ENCODE measurements at regions not wholly inside any gene's neighbourhood (a gene's known extent, or its start where the extent isn't known, plus 50 kb on each side); places are given as distances from the start of the nearest gene placed in this dataset.

DNA sequence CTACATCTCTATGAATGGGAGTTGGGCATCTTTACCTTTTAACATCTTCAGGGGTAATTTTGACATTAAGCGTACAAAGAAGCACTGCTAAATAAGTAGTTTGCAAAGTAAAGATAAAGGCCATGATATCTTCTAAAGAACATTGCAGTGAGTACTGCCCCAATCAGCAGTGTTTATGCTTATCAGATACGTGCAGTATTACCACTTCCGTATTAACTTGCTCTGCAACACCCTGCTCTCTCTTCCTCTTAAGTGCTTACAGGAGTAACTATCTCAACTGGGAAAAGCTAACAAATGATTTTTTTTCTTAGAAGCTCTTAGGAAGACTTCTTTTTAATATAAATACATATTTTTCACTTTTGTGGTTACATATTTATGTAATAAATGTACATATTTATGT lies 793.7 kb upstream of the SLC10A2 start:
- Histone ChIP-seq H4K8ac (ENCODE audit: low read depth in 2 of 2, low read length in 2 of 2) (no peak overlapping the region), H4K5ac (ENCODE audit: low read depth, low read length) (no peak overlapping the region), H3K9ac (ENCODE audit: low read depth, low read length) (no peak overlapping the region), H3K27me3 (ENCODE audit: control insufficient read depth, insufficient read depth, low read length) (no peaks in the 10 kb centered on the region), H3K18ac (ENCODE audit: low read depth, low read length) (no peak overlapping the region), H3K36me3 (ENCODE audit: control insufficient read depth, insufficient read depth, low read length) (no peaks in the 10 kb centered on the region), H2BK15ac (ENCODE audit: low read depth, low read length) (no peak overlapping the region), H3K14ac (replicated peaks; ENCODE audit: low read depth, low read length) (no peak overlapping the region), H2BK5ac (ENCODE audit: low read depth, low read length, poor library complexity, severe bottlenecking) (no peak overlapping the region), H4K20me1 (ENCODE audit: insufficient read depth, low read length) (no peaks in the 10 kb centered on the region), H3K4me3 (ENCODE audit: insufficient read depth, low read depth, low read length) (no peak overlapping the region), H3K4me1 (ENCODE audit: control insufficient read depth, insufficient read depth, low read length) (no peaks in the 10 kb centered on the region), H3K27ac (ENCODE audit: insufficient read depth, low read length) (no peak overlapping the region), H3K23ac (ENCODE audit: low read depth, low read length) (no peak overlapping the region), H2AK9ac (replicated peaks; ENCODE audit: low read depth, low read length, poor library complexity) (no peak overlapping the region), H2AK5ac (ENCODE audit: low read depth, low read length) (no peak overlapping the region), H2BK120ac (ENCODE audit: low read depth, low read length) (no peak overlapping the region), H3K56ac (ENCODE audit: extremely low read depth, insufficient read depth, low read length) (no peak overlapping the region), H3K9me1 (ENCODE audit: insufficient read depth, low read length) (no peaks in the 10 kb centered on the region), H4K91ac (ENCODE audit: insufficient read depth, low read depth, low read length) (no peak overlapping the region), H2BK20ac (ENCODE audit: low read depth, low read length) (no peak overlapping the region), H3K4me2 (ENCODE audit: low read depth, low read length) (no peak overlapping the region), H2AFZ (replicated peaks; ENCODE audit: low read length, poor library complexity) (no peak overlapping the region), H3K4ac (ENCODE audit: low read depth, low read length) (no peak overlapping the region), H3K9me3 (ENCODE audit: control insufficient read depth, insufficient read depth, low read length) (no peaks in the 10 kb centered on the region), H3K79me1 (ENCODE audit: low read depth in 1 of 2, low read length in 2 of 2) (no peaks in the 10 kb centered on the region)
- WGBS, 2 experiments (ENCODE audit: extremely low coverage in 2 of 2, insufficient read length in 1 of 2), result no CpG with 5 or more reads among the region's 3 CpGs
- dilution Hi-C loops (cut with HindIII; ENCODE audit: low sequenced_read_pairs, unreplicated experiment) (no loop called here), in situ Hi-C loops (cut with MboI; ENCODE audit: low sequenced_read_pairs) (no loop called here), intact Hi-C loops (cut with micrococcal nuclease) (no loop called here)
- no TSS peak for BruUV-seq (replicated peaks)
- no peak for TF ChIP-seq CEBPB (IDR thresholded peaks at IDR 0.05; ENCODE audit: low read depth, low read length)
- no peak for TF ChIP-seq MAFK (IDR thresholded peaks at IDR 0.05; ENCODE audit: low read depth, low read length)
- TF ChIP-seq FOS (IDR thresholded peaks at IDR 0.05; ENCODE audit: low read depth, low read length), result no peak
- TF ChIP-seq SMC3 (IDR thresholded peaks at IDR 0.05; ENCODE audit: low read depth, low read length), result no peak
- TF ChIP-seq, protein P1, sequence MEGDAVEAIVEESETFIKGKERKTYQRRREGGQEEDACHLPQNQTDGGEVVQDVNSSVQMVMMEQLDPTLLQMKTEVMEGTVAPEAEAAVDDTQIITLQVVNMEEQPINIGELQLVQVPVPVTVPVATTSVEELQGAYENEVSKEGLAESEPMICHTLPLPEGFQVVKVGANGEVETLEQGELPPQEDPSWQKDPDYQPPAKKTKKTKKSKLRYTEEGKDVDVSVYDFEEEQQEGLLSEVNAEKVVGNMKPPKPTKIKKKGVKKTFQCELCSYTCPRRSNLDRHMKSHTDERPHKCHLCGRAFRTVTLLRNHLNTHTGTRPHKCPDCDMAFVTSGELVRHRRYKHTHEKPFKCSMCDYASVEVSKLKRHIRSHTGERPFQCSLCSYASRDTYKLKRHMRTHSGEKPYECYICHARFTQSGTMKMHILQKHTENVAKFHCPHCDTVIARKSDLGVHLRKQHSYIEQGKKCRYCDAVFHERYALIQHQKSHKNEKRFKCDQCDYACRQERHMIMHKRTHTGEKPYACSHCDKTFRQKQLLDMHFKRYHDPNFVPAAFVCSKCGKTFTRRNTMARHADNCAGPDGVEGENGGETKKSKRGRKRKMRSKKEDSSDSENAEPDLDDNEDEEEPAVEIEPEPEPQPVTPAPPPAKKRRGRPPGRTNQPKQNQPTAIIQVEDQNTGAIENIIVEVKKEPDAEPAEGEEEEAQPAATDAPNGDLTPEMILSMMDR (conservative IDR thresholded peaks at IDR 0.05; ENCODE audit: low read depth, low read length), result no peak
- no peak for TF ChIP-seq NFE2L2 (IDR thresholded peaks at IDR 0.05; ENCODE audit: low read depth, low read length)
- no peak for TF ChIP-seq CHD1 (IDR thresholded peaks at IDR 0.05; ENCODE audit: low read depth, low read length)
- no peak for TF ChIP-seq BHLHE40 (IDR thresholded peaks at IDR 0.05; ENCODE audit: low read depth, low read length)
- no peak for TF ChIP-seq RCOR1 (IDR thresholded peaks at IDR 0.05; ENCODE audit: insufficient replicate concordance, low read length)
- TF ChIP-seq MXI1 (IDR thresholded peaks at IDR 0.05; ENCODE audit: borderline replicate concordance, low read depth, low read length), result no peak
- TF ChIP-seq RAD21 (IDR thresholded peaks at IDR 0.05; ENCODE audit: low read length), result no peak
- ChIA-PET CTCF (interaction anchor here (0.6 kb wide), 1 partner anchor 847 kb away, joined by 4 read pairs; no protein-coding TSS in a partner anchor), POLR2A (ENCODE audit: unreplicated experiment) (no interaction called here)
- DNase-seq (no peak), ATAC-seq (ENCODE audit: low read depth) (no peak)

Measured in IMR-90 (cell line).